Cardiac fibroblast (primary cell): ENCODE measurements at regions not wholly inside any gene's neighbourhood (a gene's known extent, or its start where the extent isn't known, plus 50 kb on each side); places are given as distances from the start of the nearest gene placed in this dataset.

Source experiments
- DNase-seq, 2 donors: peaks; one replicate each; pipeline versions ENCODE4 v3.0.0 to v3.0.0-alpha.2; 2010; ENCODE audit warnings: low read depth in 2 of 2
- H3K4me3 ChIP-seq, 2 donors: replicated peaks in 1 of 2; 1 replicate in 1 of 2; 2 replicates in 1 of 2; pipeline ENCODE4 v1.5.1; 2011; ENCODE audit warnings: low read depth in 2 of 2, low read length in 2 of 2, mild to moderate bottlenecking in 2 of 2, moderate library complexity in 1 of 2
- CTCF ChIP-seq: IDR thresholded peaks from one replicate; pipeline ENCODE4 v1.5.1; 2011; ENCODE audit warnings: low read depth, mild to moderate bottlenecking, low read length, inconsistent platforms

- no peak for TF ChIP-seq CTCF
- no peak overlapping the region for H3K4me3 ChIP-seq
- DNase-seq: no peak
Observed at GRCh38 chrX:10821293-10821692, 200.9 kb upstream of the MID1 start.

GRCh38 chrX:10828036-10828435, 207.7 kb upstream of the MID1 start:
- no peak for TF ChIP-seq CTCF
- no peak for DNase-seq
- H3K4me3 ChIP-seq: no peak overlapping the region

DNA sequence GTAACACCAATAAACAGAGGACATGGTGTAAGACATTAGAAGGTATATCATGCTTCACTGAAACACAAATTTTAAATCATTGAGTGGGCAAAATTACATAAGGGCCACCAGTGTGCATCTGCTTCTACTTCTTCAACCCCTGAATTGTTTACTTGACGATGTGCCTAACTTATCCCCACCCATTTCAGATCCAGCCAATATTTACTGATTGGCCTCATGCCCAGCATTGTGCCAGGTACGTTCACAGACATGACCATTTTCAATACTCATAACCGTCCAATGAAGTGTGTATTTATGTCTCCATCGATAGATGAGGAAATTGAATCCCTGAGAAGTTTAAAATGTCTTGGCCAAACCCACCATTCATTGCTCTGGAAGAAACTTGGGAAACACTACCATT, 208.3 kb upstream of the MID1 start:
- no peak overlapping the region for H3K4me3 ChIP-seq
- TF ChIP-seq CTCF: no peak
- DNase-seq: no peak

DNA sequence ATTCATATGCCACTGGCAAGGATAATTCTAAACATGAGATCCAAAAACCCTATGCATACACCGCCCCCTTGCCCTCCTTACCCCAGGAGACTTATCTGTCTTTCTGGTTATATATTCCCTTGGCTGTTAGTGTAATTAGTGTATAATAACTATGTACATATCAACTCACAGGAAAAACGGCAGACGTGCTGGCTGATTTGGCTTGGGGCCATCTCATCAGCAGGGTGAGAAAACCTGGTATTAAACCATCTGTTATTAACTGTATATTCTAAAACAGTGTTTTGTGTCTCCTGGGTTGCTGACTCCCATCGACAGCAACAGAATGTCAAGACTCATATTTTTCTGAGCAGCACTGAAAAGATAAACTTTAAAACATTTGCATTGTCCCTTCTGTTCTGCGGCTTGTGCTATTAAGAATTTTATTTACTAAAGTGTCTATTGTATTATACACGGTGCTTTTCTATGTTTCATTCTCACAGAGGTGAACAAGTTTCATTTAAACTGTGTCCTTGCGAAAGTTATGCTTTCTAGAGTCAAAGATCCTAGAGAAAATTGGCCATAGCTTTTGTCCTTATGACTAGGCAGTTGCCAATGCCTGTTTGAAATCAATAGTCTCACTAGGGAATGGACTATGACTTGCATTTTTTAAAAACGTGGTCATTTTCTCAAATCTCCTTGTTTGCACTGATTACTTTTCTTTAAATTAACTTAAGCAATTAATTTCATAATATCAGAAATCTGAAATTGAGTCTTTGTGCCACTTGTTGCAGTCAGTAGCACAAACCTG, 211.5 kb upstream of the MID1 start:
- DNase-seq: no peak
- no peak overlapping the region for H3K4me3 ChIP-seq
- no peak for TF ChIP-seq CTCF

DNA sequence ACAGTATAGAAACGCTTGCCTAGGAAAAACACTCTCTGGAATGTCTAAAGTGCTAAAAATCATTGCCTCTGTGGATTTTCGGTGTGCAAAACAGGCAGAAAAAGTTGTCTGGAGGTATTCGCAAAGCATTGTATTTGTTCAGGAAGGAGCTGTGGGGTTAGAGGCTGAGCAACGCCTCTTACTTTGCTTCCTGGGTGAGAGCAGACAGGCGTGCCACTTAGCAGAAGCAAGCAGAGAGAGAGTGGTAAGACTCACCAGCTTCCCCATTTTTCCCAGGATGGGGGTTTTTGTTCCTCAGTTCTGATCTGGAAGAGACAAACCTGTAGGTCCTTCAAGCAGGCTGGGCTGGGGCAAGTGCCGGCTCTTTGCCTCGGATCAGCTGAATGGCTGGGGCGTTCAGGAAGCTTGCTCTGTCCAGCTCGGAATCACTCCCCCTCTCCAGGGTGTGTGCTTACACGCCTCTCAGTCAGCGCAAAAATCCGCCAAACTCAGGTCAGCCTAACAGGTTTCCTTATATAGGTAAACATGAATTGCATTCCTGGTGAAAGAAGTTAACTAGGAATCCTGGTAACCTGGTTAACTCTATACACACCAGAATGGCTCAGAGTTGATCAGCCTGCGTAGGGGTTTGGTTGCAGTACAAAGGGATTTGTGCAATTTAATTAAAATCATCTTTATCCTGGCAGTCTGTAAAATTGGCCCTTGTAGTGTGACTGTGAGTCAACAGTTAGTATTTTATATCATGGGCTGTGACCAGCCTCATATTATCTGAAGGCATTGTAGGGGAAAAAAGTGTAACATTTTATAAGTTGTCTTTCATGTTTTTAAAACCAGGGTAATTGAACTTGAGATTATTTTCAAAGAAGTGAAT, 213.1 kb upstream of the MID1 start:
- peak overlapping the region in 1 of 2 donors; percentile 23 for H3K4me3 ChIP-seq
- DNase-seq: peak; percentile 2 to 34
- TF ChIP-seq CTCF: no peak

DNA sequence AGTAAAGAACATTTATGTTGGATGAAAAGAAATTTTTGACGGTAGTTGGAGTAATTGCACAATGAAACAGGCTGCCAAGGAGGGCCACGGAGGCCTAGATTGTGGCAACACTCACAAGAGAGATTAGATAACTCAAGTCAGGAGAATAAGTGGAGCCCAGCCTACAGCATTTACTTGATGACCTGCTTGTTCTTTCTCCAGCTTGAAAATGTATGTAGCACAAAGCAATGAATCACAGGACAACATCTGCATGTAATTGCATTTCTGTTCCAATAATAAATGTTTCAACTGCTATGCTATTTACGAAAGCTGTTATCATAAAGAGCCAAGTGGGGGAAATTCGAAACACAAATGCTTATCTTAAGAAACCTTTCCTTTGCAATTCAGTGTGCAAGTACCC, 221.2 kb upstream of the MID1 start:
- no peak overlapping the region for H3K4me3 ChIP-seq
- DNase-seq: peak; percentile 3 to 76
- TF ChIP-seq CTCF: no peak
